NCI-H1105 (cell line): ENCODE measurements at regions not wholly inside any gene's neighbourhood (a gene's known extent, or its start where the extent isn't known, plus 50 kb on each side); places are given as distances from the start of the nearest gene placed in this dataset.

Experiments used
- DNase-seq: peaks from one replicate; lab custom pipeline; 2025; lab: John Stamatoyannopoulos, UW

DNA sequence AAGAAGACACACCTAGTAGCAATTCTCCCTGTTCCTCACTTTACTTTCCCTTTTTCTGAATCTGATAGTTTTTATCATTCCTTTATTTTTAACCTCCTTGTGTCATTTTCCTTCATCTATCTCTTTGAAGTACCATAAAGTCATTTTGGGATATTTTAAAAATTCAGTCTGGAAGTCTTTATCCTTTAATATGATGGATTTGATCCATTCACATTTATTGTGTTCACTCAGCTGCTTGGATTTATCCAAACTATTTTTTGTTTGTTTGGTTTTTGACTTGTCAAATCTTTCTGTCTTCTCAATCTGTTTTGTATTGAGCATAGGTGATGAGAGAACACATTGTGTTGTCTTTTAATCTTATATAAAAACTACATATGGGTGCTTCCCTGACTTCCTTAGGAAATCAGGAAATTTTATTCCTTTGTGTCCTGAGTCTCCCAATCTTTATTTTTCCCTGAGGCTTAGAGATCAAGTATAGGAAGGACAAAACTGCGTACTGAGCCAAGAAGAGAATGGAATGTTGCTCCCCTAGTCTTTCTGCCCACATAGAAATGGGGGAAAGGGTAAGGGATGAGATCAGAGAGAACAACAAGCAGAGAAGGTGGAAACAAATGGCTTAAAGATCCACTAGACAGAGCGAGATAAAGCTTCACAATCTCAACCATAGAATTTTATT, 132.7 kb upstream of the HABP2 start:
- DNase-seq: no peak

GRCh38 chr10:113420733-113421675, 131.8 kb upstream of the HABP2 start:
- no peak for DNase-seq

DNA sequence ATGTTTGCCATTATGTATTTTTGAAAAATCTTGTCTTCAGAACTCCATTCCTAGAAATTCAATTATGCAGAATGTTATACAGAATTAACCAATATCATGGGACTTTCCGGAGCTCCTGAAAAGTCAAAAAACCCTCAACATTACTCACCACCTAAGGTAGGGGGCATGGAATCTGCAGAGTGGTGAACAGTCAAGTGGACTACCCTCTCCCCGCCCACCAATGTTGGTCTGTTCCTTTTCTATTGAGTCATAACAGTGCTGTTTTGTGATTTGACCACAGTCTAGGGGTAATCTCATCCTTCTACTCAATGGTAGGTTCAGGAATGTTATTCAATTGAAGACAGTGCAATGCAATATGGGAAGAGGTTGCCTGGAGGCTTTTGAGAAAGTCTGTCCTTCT, 130.5 kb upstream of the HABP2 start:
- no peak for DNase-seq

DNA sequence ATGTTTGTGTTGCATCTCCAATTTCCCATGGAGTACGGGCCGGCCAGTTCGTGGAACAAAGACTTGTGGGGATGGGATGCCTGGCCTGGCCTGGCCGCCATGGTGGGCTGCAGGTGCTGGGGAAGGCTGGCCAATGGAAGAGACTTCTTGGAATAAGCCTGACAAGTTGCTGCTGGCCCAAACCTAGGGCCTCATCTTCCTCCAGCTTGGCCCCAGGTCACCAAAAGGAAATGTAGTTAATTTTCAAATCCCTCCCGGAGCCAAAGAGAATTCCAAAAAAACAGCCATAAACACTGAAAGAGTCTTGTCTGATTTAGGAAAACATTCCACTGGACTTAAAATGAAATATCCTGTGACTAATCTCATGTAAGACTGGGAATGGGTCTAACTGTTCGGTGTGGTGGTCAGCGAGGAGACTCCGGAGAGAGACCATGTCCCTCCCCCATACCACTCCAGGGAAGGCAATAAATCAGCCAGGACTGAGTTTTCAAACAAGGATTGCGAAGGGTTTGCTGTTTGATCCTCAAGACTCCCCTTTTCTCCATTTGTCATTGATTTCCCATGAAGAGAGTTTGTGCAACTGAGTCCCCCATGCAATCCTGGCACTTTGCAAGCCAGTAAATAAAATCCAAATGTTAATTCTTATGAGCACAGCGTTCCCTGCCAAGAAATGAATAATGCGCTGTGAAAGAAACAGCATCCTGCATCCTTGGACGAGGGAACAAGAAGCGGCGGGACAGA, 128.7 kb upstream of the HABP2 start:
- no peak for DNase-seq

GRCh38 chr10:113425008-113425407, 127.8 kb upstream of the HABP2 start:
- no peak for DNase-seq

- peak; percentile 68 for DNase-seq
Measured at GRCh38 chr10:113425541-113425951, 127.3 kb upstream of the HABP2 start.

DNA sequence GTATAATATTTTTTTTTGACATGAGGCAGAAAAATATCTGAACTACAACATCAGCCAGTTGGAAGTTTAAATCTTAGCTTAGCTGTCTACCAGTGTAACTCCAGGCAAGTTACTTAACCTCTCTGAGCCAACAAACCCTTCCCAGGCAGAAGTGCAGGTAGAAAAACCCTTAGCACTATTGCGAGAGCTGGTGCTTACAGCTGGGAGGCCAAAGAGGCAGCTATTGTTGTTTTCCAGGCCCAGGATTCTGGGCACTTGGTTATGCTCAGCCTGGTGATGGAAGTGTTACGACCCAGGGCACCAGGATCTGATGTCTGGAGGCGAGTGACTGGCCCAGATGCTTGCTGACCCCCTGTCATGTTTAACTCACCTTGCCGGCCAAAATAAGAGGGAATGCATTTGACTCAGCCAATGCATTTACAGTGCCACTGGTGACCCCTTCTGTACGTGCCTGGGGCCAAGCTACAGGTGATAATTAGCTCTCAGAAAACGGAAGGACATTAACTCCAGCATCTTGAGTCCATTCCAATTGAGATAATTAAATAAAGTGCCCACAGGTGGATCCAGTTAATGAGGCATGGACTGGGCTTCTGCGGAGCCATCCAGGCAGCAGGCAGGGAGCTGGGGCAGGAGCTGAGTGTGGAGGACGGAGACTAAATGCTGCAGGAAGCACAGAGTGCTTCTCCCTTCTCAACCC, 126.5 kb upstream of the HABP2 start:
- peak; percentile 40 for DNase-seq

- no peak for DNase-seq
Measured at GRCh38 chr10:113427236-113427735, 125.6 kb upstream of the HABP2 start.

DNA sequence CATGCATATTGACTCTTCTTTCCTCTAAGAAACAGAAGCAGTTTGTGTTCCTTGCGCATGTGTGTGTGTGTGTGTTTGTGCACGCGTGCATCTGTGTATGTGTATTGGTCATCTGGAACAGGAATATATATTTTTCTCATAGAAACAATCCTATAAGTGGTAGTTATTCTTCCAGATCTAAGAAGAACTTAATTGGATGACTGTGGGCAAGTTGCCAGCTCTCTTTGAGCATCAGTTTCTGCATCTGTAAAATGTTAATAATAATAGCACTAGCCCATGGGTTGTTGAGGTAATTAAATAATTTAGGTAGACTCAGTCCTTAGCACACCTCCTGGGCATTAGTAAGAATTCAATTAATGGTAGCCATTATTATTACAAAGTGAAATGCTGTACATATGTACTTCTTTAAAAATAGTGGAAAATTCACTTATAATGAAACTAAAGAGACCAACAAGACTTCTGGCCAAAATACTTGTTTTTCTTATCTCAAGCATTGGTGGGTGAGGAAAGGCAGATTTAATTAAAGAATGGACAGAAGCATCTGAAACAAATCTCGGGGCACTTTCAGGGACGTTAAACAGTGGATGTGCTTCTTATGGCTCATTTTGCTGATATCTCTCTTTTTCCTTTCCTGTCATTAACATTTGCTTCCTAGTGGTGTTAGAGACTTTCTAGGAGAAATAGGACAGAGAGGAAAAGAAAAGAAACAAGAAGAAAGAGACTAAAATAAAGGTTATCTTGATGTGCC, 124.9 kb upstream of the HABP2 start:
- no peak for DNase-seq

DNA sequence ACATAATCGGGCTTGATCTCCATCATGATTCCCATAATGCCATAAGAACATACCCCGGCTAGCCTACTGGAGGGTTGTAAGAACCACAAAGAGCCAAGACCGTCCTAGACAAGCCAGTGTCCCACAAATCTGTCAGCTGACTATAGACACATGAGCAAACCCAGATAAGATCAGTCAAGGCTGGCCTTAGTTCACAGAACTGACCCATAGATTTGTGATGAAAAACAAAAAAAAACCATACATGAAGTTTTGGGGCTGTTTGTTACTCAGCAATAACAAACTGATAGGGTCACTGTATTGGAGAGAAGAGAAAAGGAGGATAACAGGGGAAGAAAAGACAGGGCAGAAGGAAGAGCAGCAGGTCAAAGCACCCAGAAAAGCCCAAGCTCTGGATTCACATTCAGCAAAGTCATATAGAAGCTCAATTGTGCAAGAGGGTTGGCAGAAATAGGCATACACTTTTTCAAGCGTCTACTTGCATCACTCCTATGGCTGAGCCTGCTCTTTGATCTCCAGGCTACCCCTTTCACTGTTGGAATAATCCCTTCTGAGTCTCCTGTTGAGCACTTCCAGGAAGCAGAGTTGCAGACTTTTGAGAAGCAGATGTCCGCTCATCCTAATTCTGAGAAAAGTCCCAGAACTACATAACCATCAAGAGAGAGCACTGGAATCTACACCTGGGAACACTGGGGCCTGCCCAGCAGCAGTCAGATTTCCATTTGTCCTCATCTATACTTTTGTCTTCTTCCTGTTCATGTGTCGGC, 122.0 kb upstream of the HABP2 start:
- no peak for DNase-seq

DNA sequence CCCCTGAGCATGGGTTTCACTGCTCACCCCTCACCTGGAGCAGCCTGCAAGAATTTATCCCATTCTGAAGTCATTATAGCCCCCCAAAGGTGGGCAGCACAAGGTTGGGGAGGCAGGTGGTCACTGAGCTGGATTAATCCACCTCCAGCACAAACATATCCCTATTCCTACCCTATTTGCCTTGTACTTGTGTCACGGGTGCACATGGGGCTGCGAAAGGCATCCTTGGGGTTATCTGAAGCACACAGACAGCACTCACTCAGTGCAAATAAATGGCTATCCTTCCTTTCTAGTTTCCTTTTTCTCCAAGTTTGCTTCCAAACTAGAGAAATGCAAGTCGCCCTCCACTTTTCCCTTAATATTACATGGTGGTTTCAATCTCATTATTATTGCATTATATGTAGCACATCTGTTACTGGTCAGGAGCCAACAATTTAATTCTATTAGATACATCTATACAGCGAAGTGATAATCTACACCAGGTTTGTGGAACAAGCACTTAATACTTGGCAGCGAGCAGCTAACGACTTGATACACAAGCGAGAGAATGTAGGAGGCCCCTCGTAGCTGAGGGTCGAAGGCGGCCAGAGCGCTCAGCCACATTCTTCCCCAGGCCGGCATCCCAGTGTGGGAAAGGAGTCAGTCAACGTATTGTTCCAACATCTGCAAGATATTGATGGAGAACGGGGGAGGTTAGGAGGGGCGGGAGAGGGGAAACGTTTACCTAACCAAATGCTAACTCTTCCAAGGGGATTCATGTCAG, 121.3 kb upstream of the HABP2 start:
- DNase-seq: no peak

- no peak for DNase-seq
Measured at GRCh38 chr10:113433711-113434110, 119.1 kb upstream of the HABP2 start.

DNA sequence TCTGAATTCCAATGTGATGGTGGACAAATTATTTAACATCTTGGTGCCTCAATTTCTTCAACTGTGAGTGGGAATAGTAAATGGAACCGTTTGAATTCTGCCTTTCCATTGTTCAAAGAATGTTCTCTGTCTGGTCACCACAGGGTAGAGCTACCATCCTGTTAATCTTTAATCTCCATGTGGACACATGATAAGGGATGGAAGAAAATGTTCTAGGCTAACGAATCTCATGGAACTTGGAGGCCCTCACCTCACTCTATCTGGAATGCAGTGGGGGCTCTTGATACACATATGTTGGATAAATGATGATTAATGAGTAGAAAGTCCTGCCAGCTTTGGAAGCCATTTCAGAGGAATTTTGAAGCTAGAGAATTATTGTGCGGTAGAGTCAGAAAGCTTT, 118.5 kb upstream of the HABP2 start:
- no peak for DNase-seq

DNA sequence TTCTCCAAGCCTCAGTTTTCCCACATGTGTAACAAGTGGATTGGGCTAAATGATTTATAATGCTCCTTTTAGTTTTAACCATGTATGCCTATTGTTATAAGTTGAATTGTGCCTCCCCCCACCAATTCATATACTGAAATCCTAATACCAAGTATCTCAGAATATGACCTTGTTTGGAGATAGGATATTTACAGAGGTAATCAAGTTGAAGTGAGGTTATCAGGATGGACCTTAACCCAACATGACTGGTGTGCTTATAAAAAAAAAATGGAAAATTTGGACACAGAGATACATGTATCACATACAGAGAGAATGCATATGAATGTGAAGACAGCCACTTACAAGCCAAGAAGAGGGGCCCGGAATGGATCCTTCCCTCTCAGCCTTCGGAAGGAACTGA, 117.9 kb upstream of the HABP2 start:
- no peak for DNase-seq

- DNase-seq: no peak
Measured at GRCh38 chr10:113435881-113436280, 117.0 kb upstream of the HABP2 start.

DNA sequence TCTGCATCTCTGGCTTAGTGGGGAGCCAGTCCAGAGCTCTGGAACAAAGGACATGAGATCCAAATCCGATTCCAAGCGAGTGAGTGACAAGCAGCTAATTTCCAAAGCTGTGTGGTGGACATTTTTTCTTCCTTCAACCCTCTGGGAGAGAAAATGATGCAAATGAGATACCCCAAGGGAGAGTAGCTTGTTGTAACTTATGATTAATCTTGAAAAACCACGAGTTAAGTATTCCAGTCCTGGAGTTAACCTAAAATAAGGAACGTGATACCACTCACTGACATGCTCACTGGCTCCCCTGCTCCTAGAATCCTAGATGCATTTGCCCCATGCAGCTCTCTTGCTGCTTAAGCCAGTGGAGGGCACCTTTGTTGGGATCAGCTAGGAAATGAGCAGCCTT, 116.0 kb upstream of the HABP2 start:
- no peak for DNase-seq

- no peak for DNase-seq
Measured at GRCh38 chr10:113438652-113439051, 114.2 kb upstream of the HABP2 start.

DNA sequence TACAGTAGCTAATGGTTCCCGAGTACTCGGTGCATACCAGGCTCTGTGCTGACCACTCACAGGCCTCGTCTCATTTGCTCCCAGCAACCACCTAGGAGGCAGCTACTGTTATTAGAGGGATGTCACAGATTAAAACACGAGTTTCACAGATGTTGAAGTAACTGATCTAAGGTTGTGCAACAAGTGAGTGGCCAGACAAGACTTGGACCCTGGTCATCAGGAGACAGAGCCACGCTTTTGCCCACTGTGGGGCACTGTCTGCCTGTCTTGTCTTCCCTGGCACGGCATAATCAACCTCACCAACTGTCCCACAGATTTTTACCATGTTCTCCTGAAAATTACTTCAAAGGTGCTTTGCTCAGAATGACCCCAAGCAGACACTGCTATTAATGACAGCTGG, 111.6 kb upstream of the HABP2 start:
- no peak for DNase-seq

GRCh38 chr10:113441686-113442270, 111.1 kb upstream of the HABP2 start:
- no peak for DNase-seq
